ENCODE measurements at regions not wholly inside any gene's neighbourhood (a gene's known extent, or its start where the extent isn't known, plus 50 kb on each side); places are given as distances from the start of the nearest gene placed in this dataset.
"Not testable (repeated sequence)": the region's sequence is repeated elsewhere in the genome, so short reads cannot be mapped to it uniquely, and the experiment has no call there.

DNA sequence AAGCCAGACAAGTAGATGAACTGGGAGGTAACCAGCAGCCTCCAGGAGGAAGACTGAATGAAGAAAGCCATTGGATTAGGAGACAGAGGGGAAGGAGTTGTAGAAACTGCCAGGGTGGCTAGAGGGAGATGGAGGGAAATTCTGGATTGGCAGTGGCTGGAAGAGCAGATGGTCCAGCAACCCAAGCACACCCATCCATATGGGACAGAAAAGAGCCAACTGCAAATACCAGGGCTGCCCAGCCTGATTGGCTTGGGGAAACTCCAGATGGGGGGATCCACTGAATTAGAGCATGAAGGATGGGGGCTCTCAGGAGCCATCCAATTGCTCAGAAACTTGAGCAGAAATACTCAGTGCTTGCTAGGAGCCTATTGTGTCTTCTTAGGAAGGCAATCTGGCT lies 173.5 kb upstream of the EPB41L3 start:
- FAIRE-seq: no peak

DNA sequence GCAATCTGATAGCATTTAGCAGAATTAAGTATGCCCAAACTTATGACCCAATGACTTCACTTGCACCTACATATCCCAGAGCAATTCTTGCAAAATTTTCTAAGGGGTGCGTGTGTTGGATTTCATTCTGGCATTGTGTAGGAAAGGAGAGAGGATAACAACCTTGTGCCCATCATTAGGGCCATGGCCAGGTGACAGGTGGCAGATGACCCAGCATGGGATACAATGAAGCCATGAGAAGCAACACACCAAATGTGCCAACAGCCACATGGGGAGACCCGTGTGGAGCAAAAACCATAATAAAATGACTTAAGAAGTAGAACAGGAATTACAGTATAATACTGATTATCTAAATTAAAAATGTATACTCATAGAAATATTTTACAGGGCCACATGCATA lies 166.9 kb upstream of the EPB41L3 start:
- no peak for FAIRE-seq

DNA sequence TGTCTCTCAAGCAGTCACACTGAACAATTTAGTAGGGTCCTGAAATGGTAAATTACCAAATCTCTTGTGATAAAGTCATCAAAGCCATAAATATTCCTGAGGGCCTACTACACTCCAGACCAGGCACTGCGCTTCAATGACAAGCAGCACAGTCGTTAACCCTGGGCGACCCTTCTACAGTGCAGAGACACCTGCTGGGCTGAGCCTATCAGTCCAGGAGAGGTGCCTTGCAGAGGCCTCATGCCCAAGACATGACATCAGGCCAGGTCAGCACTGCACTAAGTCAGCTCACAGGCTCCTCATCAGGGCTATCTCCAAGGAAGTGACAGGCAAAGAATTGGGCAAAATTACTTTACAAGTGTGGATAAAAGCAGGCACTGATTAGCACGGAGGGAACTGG lies 166.4 kb upstream of the EPB41L3 start:
- FAIRE-seq: no peak

DNA sequence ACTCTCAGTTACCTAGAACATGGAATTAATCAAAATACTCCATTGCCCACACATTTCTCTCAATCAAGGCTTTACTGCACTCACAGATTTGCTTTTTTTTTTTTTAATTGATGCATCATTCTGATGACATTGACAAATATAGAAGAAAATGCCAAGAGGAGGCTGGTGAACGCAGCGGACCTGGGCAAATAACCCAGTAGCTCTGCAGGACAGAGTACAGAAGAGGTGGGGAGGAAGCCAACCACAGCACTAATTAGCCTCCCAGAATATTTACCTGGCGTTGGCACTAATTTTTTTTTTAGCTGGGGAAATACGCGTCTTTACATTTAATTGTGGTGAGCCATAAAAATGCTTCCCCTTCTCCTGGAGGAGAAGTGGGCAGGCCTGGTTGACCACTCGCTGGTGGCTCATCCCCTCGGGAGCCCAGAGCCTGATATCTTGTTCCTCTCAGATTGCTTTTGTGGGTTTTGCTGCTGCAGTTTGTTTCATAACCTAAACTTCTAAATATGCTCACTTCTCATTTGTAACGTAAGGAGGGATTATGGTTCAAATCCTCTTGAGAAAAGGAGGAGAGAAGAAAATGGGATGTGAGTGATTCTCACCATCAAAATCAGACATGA lies 165.8 kb upstream of the EPB41L3 start:
- FAIRE-seq: no peak

DNA sequence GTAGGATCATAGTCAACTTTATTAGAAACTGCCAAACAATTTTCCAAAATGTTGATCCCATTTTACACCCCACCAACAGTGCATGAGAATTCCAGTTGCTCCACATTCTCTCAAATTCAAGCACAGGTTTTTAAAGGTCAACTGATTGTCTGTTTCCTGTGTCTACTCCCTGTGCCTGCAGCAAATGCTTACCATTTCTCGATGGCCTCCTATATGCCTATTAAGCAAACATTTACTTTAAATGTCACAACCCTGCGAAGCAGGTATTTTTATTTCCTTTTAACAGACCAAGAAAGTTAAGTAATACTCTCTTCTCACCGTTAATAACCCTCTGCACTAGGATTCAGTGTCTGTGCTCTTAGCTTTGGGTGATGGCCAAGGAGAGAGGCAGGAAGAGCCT lies 163.8 kb upstream of the EPB41L3 start:
- FAIRE-seq: no peak

DNA sequence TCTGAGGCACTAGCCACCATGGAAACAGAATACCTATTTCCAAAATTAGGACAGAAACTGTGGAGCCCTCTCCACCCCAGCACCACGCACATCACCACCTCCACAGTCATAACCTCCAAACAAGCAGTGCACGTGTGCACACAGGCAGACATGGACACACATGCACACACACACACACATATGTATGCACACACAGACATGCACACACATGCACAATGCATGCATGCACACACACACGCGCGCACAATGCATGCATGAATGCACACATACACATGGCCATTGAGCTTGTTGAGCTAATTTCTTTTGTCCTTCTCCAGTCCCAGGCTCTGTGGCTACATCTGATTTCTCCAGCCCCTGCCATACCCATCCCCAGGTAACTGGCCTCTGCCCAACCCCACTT lies 161.6 kb upstream of the EPB41L3 start:
- no peak for FAIRE-seq

DNA sequence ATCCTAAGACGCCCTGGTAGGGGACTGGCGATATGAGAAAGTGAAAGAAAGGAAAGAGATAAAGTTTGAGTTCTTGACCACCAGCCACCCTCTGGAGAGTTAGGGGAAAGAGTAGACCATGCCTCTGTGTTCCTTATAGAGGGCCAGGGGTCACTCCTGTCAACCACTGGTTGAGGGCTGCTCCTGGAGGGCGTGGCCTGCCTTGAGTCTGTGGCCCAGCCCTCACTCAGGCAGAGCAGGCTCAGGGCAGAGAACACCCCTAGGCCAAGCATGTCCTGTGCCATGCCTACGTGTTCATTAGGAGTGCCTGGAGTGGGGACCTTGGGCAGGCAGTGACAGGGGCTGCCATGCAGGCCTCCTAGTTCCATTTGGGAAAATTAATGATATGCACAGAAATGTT lies 161.1 kb upstream of the EPB41L3 start:
- no peak for FAIRE-seq

DNA sequence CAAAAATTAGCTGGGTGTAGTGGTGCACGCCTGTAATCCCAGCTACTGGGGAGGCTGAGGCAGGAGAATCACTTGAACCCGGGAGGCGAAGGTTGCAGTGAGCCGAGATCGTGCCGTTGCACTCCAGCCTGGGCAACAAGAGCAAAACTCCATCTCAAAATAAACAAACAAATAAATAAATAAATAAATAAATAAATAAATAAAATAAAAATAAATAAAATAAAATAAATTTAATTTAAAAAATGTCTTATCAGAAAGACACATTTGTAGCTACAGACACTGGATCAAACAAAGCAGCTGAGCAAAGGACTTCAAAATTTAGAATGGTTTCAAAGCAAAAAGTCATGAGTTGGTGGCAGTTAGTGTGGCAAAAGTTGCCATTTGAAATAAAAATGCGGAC lies 158.2 kb upstream of the EPB41L3 start:
- FAIRE-seq: not testable (repeated sequence)

DNA sequence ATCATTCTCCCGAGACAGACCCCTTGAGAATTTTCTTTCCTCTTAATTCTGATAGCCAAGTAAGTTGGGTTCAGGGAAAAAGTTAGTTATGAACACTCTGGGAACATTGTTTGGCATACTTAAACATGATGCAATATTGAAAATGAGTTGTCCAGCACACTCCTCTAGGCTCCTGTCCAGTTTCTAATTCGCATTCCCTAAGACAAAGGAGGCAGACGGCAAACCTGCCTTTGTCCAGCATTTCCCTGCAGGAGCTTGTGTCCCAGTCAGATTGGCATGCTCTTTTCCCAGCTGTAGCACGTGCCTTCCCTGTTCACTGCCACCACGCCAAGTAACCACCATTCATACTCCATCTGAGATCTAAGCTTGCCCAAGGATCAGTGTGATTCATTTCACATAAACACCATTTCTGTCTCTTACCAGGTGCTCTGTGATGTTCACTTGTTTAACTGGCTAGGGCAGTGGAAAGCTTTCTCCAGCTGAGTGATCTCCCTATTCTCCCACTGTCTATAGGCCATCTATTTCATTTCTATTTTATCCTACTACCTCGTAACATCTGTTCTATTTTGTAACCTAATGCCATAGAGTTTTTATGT lies 150.0 kb upstream of the EPB41L3 start:
- FAIRE-seq: no peak

DNA sequence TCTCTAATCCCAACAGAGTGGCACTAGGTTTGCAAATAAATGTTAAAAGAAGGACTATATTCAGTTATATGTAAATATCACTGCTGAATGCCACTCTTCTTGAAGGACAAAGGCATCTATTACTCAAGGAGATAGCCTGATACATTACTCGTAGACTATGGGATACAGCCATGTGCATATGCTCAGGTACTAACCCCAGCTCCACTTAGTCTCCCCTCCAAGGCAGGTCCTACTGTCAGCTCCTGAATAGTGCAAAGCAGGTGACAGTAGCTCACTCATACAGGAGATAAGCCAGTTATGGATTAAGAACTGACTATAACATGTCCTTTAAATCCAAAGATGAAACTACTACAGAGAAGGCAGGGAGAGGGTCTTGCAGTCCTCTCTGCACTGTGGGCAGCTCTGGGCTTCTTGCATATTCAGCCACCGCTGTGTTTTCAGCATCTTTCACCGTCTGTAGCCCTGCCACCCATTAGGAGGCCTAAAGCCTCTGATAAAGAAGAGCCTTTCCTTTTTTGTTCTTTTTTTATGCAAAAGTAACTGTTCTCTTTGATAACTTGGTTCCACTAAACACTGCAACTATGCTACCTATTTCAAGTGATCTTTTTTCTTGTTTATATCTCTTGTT lies 135.1 kb upstream of the EPB41L3 start:
- no peak for FAIRE-seq

DNA sequence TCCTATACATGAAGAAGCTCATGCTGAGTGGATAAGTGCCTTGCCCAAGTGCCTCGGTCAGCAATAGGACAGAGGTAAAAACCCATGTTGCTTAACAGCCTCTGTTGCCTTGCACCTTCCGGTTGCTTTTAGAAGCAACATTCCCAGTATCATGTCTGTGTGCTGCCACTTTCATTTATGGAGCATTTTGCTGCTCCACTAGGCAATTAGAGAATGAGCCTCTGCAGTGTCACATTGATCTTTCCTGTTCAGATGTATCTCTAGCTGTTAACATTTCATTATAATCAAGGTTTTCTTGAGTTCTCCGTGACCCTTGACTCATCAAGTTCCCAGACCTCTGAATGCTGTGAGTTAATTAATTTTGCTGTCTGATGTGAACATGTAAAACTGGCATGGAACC lies 134.5 kb upstream of the EPB41L3 start:
- no peak for FAIRE-seq

DNA sequence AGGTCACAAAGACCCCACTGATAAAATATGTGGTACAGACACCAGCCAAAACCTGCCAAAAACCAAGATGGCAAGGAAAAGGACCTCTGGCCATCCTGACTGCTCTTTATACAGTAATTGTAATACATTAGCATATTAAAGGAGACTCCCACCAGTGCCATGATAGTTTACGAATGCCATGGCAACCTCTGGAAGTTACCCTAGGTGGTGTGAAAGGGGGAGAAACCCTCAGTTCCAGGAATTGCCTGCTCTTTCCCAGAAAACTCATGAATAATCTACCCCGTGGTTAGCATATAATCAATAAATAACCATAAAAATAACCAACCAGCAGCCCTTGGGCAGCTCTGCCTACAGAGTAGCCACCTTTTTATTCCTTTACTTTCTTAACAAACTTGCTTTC lies 129.8 kb upstream of the EPB41L3 start:
- no peak for FAIRE-seq

DNA sequence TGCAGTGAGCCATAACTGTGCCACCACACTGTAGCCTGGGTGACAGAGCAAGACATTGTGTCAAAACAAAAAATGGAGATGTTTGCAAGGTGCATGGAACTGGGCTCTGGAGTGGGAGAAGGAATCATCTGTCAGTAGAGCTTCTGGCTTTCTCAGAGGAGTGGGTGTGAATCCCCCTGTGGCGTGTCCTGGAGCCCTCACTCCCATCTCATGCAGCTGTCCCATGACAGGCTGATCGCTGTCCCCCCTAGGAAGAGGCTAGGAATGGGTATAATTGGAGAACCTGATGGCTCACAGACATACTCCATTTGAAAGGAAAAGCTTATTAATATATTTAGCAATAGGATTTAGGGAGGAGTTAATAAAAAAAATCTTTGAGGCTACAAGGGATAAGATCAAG lies 125.8 kb upstream of the EPB41L3 start:
- no peak for FAIRE-seq

DNA sequence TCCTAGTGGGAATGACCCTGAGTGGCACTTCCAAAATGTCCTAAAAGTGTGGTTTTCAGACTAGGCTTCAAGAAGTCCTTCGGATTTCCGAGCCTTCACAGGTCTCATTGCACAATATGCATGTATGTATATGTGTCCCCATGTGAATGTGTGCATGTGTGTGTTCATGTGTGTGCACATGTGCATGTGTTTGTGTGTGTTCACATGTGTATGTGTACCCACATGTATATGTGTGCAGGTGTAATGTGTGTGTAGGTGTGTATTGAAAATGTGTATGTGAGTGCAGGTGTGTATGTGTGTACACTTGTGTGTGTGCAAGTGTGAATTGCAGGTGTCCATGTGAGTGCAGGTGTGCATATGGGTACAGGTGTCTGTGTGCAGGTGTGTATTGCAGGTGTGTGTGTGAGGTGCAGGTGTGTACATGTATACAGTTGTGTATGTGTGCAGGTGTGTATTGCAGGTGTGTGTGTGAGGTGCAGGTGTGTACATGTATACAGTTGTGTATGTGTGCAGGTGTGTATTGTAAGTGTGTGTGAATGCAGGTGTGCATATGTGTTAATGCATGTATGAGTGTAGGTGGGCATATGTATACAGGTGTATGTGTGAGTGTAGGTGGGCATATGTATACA lies 124.4 kb upstream of the EPB41L3 start:
- no peak for FAIRE-seq

DNA sequence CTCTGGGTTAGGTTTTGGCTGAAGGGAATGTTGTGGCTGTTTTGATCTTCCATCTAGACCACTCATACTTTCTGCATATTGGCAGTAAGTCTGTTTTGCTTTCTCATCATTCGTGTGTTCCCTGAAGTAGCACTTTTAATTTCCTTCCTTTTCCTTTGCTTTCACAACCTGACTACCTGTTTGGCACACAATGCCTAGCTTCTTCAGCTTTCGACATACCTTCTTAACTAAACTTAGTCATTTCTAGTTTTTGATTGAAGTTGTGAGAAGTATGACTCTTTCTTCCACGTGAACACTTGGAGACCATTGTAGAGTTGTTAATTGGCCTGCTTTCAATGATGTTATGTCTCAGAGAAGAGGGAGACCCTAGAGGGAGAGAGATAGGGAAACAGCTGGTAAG lies 123.6 kb upstream of the EPB41L3 start:
- FAIRE-seq: no peak

DNA sequence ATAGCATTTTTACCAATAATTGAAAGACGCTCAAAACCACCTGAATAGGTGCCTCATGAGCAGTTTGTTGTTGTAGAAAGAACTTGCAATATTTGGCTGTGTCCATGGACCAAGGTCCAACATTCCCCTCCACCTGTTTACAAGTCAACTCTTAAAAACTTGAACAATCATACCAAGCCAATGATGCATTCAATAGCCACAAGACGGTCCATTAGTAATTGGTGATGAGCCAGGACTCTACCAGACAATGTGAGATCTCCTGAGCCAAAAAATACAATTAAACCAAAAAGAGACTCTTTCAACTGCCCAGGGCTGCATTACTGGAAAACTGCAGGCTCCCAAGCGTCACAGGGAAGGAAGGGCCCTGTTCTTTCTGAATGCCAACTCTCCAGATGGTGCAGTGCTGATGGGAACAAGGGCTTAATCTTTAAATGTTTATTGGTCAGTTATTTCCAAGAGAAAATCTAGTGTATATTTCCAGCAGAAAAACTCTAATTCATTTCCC lies 118.8 kb upstream of the EPB41L3 start:
- no peak for FAIRE-seq

DNA sequence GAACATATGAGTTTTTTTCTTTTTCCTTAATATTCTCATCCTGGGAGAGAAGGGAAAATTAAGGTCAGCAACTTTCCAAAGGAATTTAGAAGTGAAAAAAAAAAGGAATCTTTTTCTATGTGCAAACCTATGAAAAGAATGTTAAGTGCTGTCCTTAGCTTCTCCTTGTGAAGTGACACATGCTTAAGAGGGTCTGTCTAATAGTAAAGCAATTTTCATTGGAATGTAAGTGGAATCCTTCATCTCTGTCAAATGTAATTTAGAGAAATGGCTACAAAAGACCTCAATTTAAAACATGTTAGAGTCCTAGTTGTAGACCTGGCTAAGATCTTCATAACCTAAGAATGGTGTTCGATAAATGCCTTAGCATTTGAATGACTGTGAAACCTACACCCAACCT lies 117.4 kb upstream of the EPB41L3 start:
- no peak for FAIRE-seq

DNA sequence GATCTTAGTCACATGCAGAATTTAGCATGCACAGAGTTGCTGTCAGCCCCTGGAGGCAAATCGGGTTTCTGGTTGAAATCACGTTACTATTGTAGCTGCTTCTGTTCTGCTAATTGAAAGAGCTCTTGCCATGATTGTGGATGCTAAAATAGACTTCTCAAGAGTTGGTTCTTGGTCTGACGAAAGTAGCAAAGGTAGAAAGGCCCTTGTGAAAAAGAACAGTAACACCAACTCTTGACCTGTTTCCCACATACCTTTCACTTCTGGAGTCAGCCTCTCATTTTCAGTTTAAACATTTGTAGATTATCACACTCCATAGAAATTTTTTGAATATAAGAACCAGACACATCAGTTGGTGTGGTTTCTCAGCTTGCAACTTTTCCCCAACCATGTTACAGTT lies 110.0 kb upstream of the EPB41L3 start:
- FAIRE-seq: no peak

DNA sequence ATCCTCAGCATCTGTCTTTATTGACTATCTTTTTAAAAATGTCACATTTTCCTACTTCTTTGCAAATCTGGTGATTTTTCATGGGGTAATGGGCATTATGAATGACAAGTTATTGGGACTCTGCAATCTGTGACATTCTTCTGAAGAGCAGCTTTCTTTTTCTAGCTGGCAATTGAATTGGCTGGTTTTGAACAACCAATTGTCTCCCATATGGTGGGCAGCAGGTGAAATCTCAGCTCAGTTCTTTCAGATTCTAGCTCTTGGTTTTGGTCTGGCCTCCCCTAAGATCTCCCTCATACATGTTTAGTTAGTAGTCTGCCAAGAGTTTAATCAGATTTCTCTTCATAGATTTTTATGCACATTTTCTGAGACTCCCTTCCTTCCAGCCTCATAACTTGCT lies 107.9 kb upstream of the EPB41L3 start:
- no peak for FAIRE-seq

DNA sequence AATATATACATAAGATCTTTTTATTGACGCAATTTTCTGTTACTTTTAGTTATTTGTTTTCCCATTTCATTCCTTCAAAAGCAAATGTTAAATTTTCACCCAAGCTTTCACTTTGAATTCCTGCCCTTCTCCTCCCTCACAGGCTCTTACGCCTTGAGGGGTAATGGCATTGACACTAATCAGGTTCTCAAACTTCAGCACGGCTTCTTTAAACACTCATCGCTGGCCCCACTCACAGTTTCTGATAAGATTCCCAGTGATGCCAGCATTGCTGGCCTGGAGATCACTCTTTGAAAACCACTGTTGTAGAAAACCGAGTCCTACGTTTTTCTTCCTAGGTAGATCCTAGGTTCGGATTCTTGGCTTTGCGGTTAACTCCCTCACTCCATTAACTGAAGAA lies 105.6 kb upstream of the EPB41L3 start:
- no peak for FAIRE-seq

DNA sequence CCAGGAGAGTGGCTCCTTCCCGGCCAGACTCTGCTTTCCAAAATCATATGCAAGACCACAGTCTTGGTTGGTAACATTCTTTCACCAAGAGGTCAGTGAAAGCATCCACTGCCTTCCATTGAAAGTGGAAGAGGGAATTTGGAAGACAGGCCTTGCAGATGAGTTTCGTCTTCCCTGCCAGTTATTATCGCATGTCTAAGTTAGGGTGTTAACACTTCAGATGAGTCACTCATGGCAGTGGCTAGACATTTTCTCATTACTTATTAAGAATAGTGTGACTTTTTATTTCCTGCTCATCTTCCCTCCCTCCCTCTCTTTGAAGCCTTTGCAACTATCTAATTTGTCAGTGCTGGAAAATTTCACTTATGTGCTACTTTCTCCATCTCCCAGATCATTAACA lies 102.9 kb upstream of the EPB41L3 start:
- FAIRE-seq: no peak

DNA sequence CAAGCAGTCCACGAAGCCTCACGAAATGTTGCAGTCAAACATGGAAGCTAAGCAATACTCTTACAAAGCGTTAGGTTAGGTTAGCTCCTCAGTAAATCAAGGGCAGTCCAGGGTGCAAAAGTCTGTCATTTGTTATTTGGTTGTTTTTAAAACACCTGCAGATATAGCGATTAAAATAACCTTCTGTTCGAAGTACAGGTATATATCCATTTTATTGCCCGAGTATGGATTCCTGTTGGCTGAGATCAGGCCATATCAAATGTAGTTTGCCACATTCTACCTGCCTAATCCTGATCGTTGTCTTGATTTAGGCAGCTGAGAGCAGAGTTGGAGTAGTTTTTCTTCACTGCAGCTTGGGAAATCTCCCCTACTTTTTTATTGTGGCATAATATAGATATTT lies 99.5 kb upstream of the EPB41L3 start:
- FAIRE-seq: no peak

DNA sequence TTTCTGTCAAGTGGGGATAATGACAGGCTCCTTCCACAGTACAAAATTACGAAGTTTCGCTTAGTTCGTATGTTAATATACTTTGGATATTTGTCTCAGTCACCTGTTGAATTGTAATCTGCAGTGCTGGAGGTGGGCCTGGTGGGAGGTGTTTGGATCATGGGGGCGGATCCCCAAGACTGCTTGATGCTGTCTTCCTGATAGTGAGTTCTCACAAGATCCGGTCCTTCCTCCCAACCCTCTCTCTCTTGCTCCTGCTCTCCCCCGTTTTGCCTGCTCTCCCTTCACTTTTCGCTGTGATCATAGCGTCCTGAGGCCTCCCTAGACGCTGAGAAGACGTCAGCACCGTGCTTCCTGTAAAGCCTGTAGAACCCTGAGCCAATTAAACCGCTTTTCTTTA lies 97.1 kb upstream of the EPB41L3 start:
- FAIRE-seq: no peak

DNA sequence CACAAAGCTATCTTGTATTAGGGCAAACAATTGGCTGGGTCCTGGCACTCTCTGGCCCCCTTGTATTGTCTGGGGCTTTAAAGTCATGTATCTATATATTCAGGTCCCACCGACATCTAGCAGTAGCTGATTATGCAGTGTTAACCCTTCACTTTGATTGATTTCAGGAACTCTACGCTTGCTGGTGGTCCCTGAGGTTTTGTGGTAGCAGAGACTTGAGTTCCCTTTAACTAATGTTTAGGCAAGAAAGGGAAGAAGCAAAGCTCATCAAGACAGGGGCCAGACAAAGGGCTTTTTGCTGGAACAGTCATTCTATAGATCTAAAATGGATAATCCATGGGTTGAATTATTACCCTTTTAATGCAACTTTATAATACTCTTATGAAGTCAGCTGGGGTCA lies 95.3 kb upstream of the EPB41L3 start:
- no peak for FAIRE-seq

Data from A204.1 (cell line).